ENCODE measurements at regions not wholly inside any gene's neighbourhood (a gene's known extent, or its start where the extent isn't known, plus 50 kb on each side); places are given as distances from the start of the nearest gene placed in this dataset.

DNA sequence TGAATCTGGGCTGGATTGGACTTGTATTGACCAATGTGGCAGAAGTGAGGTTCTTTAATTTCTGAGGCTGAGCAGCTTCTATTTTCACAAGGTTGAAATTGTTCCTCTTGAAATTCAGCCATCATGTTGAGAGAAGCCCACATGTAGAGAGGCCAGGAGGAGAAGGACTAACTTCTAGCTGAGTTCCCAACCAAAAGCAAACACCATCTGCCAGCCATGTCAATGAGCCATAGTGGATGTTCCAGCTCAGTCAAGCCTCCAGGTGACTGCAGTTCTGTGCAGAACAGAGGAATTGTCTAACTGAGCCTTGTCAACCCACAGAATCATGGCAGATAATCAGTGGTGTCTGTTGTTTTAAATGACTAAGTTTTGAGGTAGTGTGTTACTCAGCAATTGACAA lies 110.6 kb upstream of the ACVR1 start:
- H3K27ac Mint-ChIP-seq, result no peak overlapping the region
- H4K20me1 ChIP-seq (ENCODE audit: insufficient read depth, low read length), result no peaks in the 10 kb centered on the region
- no peak for DNase-seq
- no peaks in the 10 kb centered on the region for H3K4me1 Mint-ChIP-seq
- H3K4me3 ChIP-seq (replicated peaks in 1 of 3; ENCODE audit: low read depth in 2 of 3, low read length in 3 of 3), result no peak overlapping the region
- no peak overlapping the region for H3K9ac ChIP-seq (ENCODE audit: insufficient read depth, low read length, poor library complexity, severe bottlenecking)
- H3K4me2 ChIP-seq (replicated peaks; ENCODE audit: extremely low read depth, low read length, poor library complexity, severe bottlenecking), result no peak overlapping the region
- H3K4me1 ChIP-seq (ENCODE audit: control insufficient read depth in 1 of 2, insufficient read depth in 2 of 2, low read length in 2 of 2), result no peaks in the 10 kb centered on the region
- H3K27me3 Mint-ChIP-seq (ENCODE audit: low read depth in 3 of 3), result peaks cover 0 to 4% (median 0%) of the 10 kb centered on the region in 3 donors
- peaks cover 0 to 4% of the 10 kb centered on the region in 2 donors for H3K9me3 ChIP-seq (replicated peaks in 1 of 2; ENCODE audit: control insufficient read depth in 1 of 2, insufficient read depth in 1 of 2, low read length in 2 of 2)
- intact Hi-C loops (cut with micrococcal nuclease), result no loop called here
- no peak overlapping the region for H3K4me3 Mint-ChIP-seq
- H3K36me3 ChIP-seq (replicated peaks in 1 of 2; ENCODE audit: control insufficient read depth in 1 of 2, insufficient read depth in 2 of 2, low read length in 2 of 2), result no peaks in the 10 kb centered on the region
- H2AFZ ChIP-seq (ENCODE audit: insufficient read depth, low read depth, low read length, poor library complexity, severe bottlenecking), result no peak overlapping the region
- no peaks in the 10 kb centered on the region for H3K36me3 Mint-ChIP-seq
- no peaks in the 10 kb centered on the region for H3K79me2 ChIP-seq (ENCODE audit: insufficient read depth, low read length)
- peaks cover 1 to 7% (median 2%) of the 10 kb centered on the region in 7 donors for H3K9me3 Mint-ChIP-seq
- TF ChIP-seq, protein P1, sequence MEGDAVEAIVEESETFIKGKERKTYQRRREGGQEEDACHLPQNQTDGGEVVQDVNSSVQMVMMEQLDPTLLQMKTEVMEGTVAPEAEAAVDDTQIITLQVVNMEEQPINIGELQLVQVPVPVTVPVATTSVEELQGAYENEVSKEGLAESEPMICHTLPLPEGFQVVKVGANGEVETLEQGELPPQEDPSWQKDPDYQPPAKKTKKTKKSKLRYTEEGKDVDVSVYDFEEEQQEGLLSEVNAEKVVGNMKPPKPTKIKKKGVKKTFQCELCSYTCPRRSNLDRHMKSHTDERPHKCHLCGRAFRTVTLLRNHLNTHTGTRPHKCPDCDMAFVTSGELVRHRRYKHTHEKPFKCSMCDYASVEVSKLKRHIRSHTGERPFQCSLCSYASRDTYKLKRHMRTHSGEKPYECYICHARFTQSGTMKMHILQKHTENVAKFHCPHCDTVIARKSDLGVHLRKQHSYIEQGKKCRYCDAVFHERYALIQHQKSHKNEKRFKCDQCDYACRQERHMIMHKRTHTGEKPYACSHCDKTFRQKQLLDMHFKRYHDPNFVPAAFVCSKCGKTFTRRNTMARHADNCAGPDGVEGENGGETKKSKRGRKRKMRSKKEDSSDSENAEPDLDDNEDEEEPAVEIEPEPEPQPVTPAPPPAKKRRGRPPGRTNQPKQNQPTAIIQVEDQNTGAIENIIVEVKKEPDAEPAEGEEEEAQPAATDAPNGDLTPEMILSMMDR (IDR thresholded peaks at IDR 0.05), result no peak
- no peak overlapping the region for H3K27ac ChIP-seq (ENCODE audit: low read depth in 1 of 2, low read length in 2 of 2)
- H3K27me3 ChIP-seq (ENCODE audit: control insufficient read depth in 2 of 2, insufficient read depth in 2 of 2, low read length in 2 of 2), result no peaks in the 10 kb centered on the region

DNA sequence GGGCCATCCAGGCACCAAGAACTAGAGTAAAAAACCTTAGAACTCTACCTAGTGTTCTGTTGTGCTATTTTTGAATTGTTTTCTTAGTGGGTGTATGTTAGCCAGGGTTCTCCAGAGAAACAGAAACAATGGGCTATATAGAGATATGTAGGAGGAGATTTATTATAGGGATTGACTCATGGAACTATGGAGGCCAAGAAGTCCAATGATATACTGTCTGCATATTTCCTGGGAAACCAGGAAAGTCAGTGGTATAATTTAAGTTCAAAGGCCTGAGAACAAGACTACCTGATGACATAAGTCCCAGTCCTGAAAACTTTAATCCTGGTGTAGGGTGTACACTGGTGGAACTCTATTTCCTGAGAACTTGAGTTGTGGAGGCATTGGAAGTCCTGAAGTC lies 108.7 kb upstream of the ACVR1 start:
- Histone ChIP-seq H3K79me2 (ENCODE audit: insufficient read depth, low read length) (no peaks in the 10 kb centered on the region), H3K9me3 (replicated peaks in 1 of 2; ENCODE audit: control insufficient read depth in 1 of 2, insufficient read depth in 1 of 2, low read length in 2 of 2) (peaks cover 10 to 12% of the 10 kb centered on the region in 2 donors), H3K4me3 (replicated peaks in 1 of 3; ENCODE audit: low read depth in 2 of 3, low read length in 3 of 3) (no peak overlapping the region), H3K4me2 (replicated peaks; ENCODE audit: extremely low read depth, low read length, poor library complexity, severe bottlenecking) (no peak overlapping the region), H3K9ac (ENCODE audit: insufficient read depth, low read length, poor library complexity, severe bottlenecking) (no peak overlapping the region), H3K27ac (ENCODE audit: low read depth in 1 of 2, low read length in 2 of 2) (no peak overlapping the region), H3K4me1 (ENCODE audit: control insufficient read depth in 1 of 2, insufficient read depth in 2 of 2, low read length in 2 of 2) (no peaks in the 10 kb centered on the region), H4K20me1 (ENCODE audit: insufficient read depth, low read length) (no peaks in the 10 kb centered on the region), H3K36me3 (replicated peaks in 1 of 2; ENCODE audit: control insufficient read depth in 1 of 2, insufficient read depth in 2 of 2, low read length in 2 of 2) (no peaks in the 10 kb centered on the region), H3K27me3 (ENCODE audit: control insufficient read depth in 2 of 2, insufficient read depth in 2 of 2, low read length in 2 of 2) (no peaks in the 10 kb centered on the region), H2AFZ (ENCODE audit: insufficient read depth, low read depth, low read length, poor library complexity, severe bottlenecking) (no peak overlapping the region)
- H3K36me3 Mint-ChIP-seq, result no peaks in the 10 kb centered on the region
- no peak for DNase-seq
- TF ChIP-seq, protein P1 (IDR thresholded peaks at IDR 0.05), result no peak
- intact Hi-C loops (cut with micrococcal nuclease), result no loop called here
- H3K9me3 Mint-ChIP-seq, result peaks cover 12 to 22% (median 16%) of the 10 kb centered on the region in 7 donors
- no peak overlapping the region for H3K27ac Mint-ChIP-seq
- no peaks in the 10 kb centered on the region for H3K4me1 Mint-ChIP-seq
- H3K27me3 Mint-ChIP-seq (ENCODE audit: low read depth in 3 of 3), result peaks cover 0 to 4% (median 2%) of the 10 kb centered on the region in 3 donors
- H3K4me3 Mint-ChIP-seq, result no peak overlapping the region

Measured in CD14-positive monocyte (primary cell).